ENCODE measurements at regions not wholly inside any gene's neighbourhood (a gene's known extent, or its start where the extent isn't known, plus 50 kb on each side); places are given as distances from the start of the nearest gene placed in this dataset.

- no peak overlapping the region for H3K4me3 ChIP-seq (ENCODE audit: low read depth, low read length, poor library complexity, severe bottlenecking)
- no peaks in the 10 kb centered on the region for H3K9me2 ChIP-seq (ENCODE audit: insufficient read depth, low read length)
- no peak overlapping the region for H3K4me2 ChIP-seq (ENCODE audit: low read length)
- ChIA-PET CTCF (ENCODE audit: unreplicated experiment) (no interaction called here), POLR2A (no interaction called here)
- no peaks in the 10 kb centered on the region for H3K36me3 ChIP-seq (ENCODE audit: insufficient read depth, low read length)
- BruUV-seq (replicated peaks) = no TSS peak
- no peak overlapping the region for H2AFZ ChIP-seq (ENCODE audit: low read length)
- intact Hi-C loops (cut with micrococcal nuclease; ENCODE audit: unreplicated experiment) = no loop called here
- H3K4me1 ChIP-seq (ENCODE audit: insufficient read depth, low read length, poor library complexity, severe bottlenecking) = no peaks in the 10 kb centered on the region
- no peak for TF ChIP-seq EZH2phosphoT487 (IDR thresholded peaks at IDR 0.05; ENCODE audit: borderline replicate concordance, low read depth, low read length)
- TF ChIP-seq, protein P1, sequence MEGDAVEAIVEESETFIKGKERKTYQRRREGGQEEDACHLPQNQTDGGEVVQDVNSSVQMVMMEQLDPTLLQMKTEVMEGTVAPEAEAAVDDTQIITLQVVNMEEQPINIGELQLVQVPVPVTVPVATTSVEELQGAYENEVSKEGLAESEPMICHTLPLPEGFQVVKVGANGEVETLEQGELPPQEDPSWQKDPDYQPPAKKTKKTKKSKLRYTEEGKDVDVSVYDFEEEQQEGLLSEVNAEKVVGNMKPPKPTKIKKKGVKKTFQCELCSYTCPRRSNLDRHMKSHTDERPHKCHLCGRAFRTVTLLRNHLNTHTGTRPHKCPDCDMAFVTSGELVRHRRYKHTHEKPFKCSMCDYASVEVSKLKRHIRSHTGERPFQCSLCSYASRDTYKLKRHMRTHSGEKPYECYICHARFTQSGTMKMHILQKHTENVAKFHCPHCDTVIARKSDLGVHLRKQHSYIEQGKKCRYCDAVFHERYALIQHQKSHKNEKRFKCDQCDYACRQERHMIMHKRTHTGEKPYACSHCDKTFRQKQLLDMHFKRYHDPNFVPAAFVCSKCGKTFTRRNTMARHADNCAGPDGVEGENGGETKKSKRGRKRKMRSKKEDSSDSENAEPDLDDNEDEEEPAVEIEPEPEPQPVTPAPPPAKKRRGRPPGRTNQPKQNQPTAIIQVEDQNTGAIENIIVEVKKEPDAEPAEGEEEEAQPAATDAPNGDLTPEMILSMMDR (conservative IDR thresholded peaks at IDR 0.05; ENCODE audit: low read length) = no peak
- DNase-seq (ENCODE audit: low spot score) = no peak
- no peaks in the 10 kb centered on the region for H3K9me3 ChIP-seq (ENCODE audit: low read length)
- no peaks in the 10 kb centered on the region for H4K20me1 ChIP-seq (ENCODE audit: insufficient read depth, low read length)
- no peak overlapping the region for H3K27ac ChIP-seq (ENCODE audit: low read depth, low read length, poor library complexity, severe bottlenecking)
- H3K79me2 ChIP-seq (ENCODE audit: insufficient read depth, low read depth, low read length) = no peaks in the 10 kb centered on the region
Observed at GRCh38 chr4:124481123-124481522, 231.4 kb downstream of the ANKRD50 start.

- no peaks in the 10 kb centered on the region for H4K20me1 ChIP-seq (ENCODE audit: insufficient read depth, low read length)
- ChIA-PET POLR2A (no interaction called here), CTCF (ENCODE audit: unreplicated experiment) (no interaction called here)
- H3K4me1 ChIP-seq (ENCODE audit: insufficient read depth, low read length, poor library complexity, severe bottlenecking) = no peaks in the 10 kb centered on the region
- no peaks in the 10 kb centered on the region for H3K9me2 ChIP-seq (ENCODE audit: insufficient read depth, low read length)
- no TSS peak for BruUV-seq (replicated peaks)
- TF ChIP-seq EZH2phosphoT487 (IDR thresholded peaks at IDR 0.05; ENCODE audit: borderline replicate concordance, low read depth, low read length) = no peak
- TF ChIP-seq, protein P1 (conservative IDR thresholded peaks at IDR 0.05; ENCODE audit: low read length) = no peak
- no peak overlapping the region for H3K27ac ChIP-seq (ENCODE audit: low read depth, low read length, poor library complexity, severe bottlenecking)
- no peak overlapping the region for H3K4me2 ChIP-seq (ENCODE audit: low read length)
- no peak for DNase-seq (ENCODE audit: low spot score)
- no peaks in the 10 kb centered on the region for H3K36me3 ChIP-seq (ENCODE audit: insufficient read depth, low read length)
- intact Hi-C loops (cut with micrococcal nuclease; ENCODE audit: unreplicated experiment) = no loop called here
- H3K4me3 ChIP-seq (ENCODE audit: low read depth, low read length, poor library complexity, severe bottlenecking) = no peak overlapping the region
- no peaks in the 10 kb centered on the region for H3K9me3 ChIP-seq (ENCODE audit: low read length)
- H3K79me2 ChIP-seq (ENCODE audit: insufficient read depth, low read depth, low read length) = no peaks in the 10 kb centered on the region
- H2AFZ ChIP-seq (ENCODE audit: low read length) = no peak overlapping the region
Observed at GRCh38 chr4:124483048-124483906, 229.3 kb downstream of the ANKRD50 start.

GRCh38 chr4:124484008-124484407 is 228.5 kb downstream of the ANKRD50 start:
- Histone ChIP-seq H3K79me2 (ENCODE audit: insufficient read depth, low read depth, low read length) (no peaks in the 10 kb centered on the region), H3K9me2 (ENCODE audit: insufficient read depth, low read length) (no peaks in the 10 kb centered on the region), H3K4me2 (ENCODE audit: low read length) (no peak overlapping the region), H3K27ac (ENCODE audit: low read depth, low read length, poor library complexity, severe bottlenecking) (no peak overlapping the region), H3K36me3 (ENCODE audit: insufficient read depth, low read length) (no peaks in the 10 kb centered on the region), H3K4me3 (ENCODE audit: low read depth, low read length, poor library complexity, severe bottlenecking) (no peak overlapping the region), H3K4me1 (ENCODE audit: insufficient read depth, low read length, poor library complexity, severe bottlenecking) (no peaks in the 10 kb centered on the region), H4K20me1 (ENCODE audit: insufficient read depth, low read length) (no peaks in the 10 kb centered on the region), H2AFZ (ENCODE audit: low read length) (no peak overlapping the region), H3K9me3 (ENCODE audit: low read length) (no peaks in the 10 kb centered on the region)
- BruUV-seq (replicated peaks) = no TSS peak
- no peak for DNase-seq (ENCODE audit: low spot score)
- ChIA-PET CTCF (ENCODE audit: unreplicated experiment) (no interaction called here), POLR2A (no interaction called here)
- TF ChIP-seq, protein P1 (conservative IDR thresholded peaks at IDR 0.05; ENCODE audit: low read length) = no peak
- no peak for TF ChIP-seq EZH2phosphoT487 (IDR thresholded peaks at IDR 0.05; ENCODE audit: borderline replicate concordance, low read depth, low read length)
- intact Hi-C loops (cut with micrococcal nuclease; ENCODE audit: unreplicated experiment) = no loop called here

All from OCI-LY7 (cell line).